ENCODE measurements at regions not wholly inside any gene's neighbourhood (a gene's known extent, or its start where the extent isn't known, plus 50 kb on each side); places are given as distances from the start of the nearest gene placed in this dataset.

DNA sequence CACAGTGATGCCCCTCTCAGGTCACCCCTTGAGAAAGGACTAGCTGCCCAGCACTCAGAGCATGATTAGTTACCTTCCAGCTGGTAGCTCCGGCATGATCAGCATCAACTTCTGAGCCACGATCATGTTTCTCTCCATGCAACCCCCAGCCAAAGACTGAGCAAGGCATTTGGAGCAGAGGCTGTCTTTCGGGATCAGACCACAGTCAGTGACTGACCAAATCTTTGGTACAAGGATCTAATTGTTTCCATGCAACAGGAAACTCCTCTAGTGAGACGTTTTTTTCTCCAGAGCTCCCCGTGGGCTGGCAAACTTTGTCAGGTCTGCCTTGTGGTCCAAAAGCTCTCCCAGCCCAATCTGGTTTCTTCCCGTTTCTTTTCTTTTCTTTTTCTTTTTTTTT, 244.3 kb downstream of the METTL4 start:
- Histone ChIP-seq H3K4me1 (no peaks in the 10 kb centered on the region), H3K27ac (no peak overlapping the region), H3K9me3 (no peaks in the 10 kb centered on the region), H3K4me3 (no peak overlapping the region), H3K36me3 (no peaks in the 10 kb centered on the region), H3K27me3 (no peaks in the 10 kb centered on the region)
- no peak for ATAC-seq
- intact Hi-C loops (cut with DNase I): no loop called here
- DNase-seq: no peak
- WGBS (ENCODE audit: insufficient coverage, low coverage, low lambda C conversion rate, missing lambda C conversion rate): 57% methylated on average over 6 of the region's 6 CpGs
- TF ChIP-seq POLR2A (IDR thresholded peaks at IDR 0.05): no peak
- TF ChIP-seq, protein P1, sequence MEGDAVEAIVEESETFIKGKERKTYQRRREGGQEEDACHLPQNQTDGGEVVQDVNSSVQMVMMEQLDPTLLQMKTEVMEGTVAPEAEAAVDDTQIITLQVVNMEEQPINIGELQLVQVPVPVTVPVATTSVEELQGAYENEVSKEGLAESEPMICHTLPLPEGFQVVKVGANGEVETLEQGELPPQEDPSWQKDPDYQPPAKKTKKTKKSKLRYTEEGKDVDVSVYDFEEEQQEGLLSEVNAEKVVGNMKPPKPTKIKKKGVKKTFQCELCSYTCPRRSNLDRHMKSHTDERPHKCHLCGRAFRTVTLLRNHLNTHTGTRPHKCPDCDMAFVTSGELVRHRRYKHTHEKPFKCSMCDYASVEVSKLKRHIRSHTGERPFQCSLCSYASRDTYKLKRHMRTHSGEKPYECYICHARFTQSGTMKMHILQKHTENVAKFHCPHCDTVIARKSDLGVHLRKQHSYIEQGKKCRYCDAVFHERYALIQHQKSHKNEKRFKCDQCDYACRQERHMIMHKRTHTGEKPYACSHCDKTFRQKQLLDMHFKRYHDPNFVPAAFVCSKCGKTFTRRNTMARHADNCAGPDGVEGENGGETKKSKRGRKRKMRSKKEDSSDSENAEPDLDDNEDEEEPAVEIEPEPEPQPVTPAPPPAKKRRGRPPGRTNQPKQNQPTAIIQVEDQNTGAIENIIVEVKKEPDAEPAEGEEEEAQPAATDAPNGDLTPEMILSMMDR (IDR thresholded peaks at IDR 0.05): no peak

DNA sequence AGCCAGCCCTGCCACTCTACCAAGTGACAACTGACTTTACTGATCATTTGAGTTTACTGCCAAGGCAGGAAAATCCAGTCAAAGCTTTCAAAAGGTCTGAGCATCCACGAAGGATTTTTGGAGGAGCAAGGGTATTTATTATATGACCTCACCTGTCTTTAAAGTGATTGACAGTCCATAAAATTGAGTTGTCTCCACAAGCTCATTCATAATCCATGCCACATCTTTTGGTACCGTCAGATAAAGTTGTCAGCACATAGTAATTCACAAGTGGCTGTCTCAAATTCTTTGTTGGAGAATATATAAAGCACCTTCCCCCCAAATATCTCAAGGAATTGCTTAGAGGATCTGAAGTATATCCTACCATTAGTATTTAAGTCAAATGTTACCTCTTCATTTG, 240.5 kb downstream of the METTL4 start:
- ATAC-seq: no peak
- Histone ChIP-seq H3K27ac (no peak overlapping the region), H3K36me3 (no peaks in the 10 kb centered on the region), H3K27me3 (no peaks in the 10 kb centered on the region), H3K9me3 (no peaks in the 10 kb centered on the region), H3K4me3 (no peak overlapping the region), H3K4me1 (no peaks in the 10 kb centered on the region)
- 14% methylated on average over 2 of the region's 2 CpGs for WGBS (ENCODE audit: insufficient coverage, low coverage, low lambda C conversion rate, missing lambda C conversion rate)
- no peak for DNase-seq
- TF ChIP-seq, protein P1 (IDR thresholded peaks at IDR 0.05): no peak
- no peak for TF ChIP-seq POLR2A (IDR thresholded peaks at IDR 0.05)
- intact Hi-C loops (cut with DNase I): no loop called here

DNA sequence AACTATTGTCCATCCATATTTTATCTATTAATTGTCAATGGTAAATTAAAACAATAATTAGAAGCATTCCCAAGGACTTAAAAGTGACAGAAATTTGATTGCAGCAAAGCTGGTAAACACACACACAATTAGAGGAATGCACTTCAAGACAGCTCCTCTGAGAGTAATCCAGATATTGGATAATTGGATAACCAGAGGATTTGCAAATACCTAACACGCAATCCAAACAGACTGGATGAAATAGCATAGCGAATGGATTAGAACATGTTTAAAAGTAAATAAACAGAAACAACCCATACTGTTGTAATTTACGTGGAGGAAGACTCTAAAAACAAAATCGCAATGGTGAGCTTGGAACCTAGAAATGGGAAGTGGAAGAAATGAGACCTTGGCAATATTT, 239.8 kb downstream of the METTL4 start:
- WGBS (ENCODE audit: insufficient coverage, low coverage, low lambda C conversion rate, missing lambda C conversion rate): 47% methylated on average over 4 of the region's 4 CpGs
- H3K4me1 ChIP-seq: no peaks in the 10 kb centered on the region
- H3K4me3 ChIP-seq: no peak overlapping the region
- no peak overlapping the region for H3K27ac ChIP-seq
- no peak for TF ChIP-seq POLR2A (IDR thresholded peaks at IDR 0.05)
- TF ChIP-seq, protein P1 (IDR thresholded peaks at IDR 0.05): no peak
- H3K27me3 ChIP-seq: no peaks in the 10 kb centered on the region
- ATAC-seq (no peak), DNase-seq (no peak)
- no peaks in the 10 kb centered on the region for H3K9me3 ChIP-seq
- no peaks in the 10 kb centered on the region for H3K36me3 ChIP-seq
- intact Hi-C loops (cut with DNase I): no loop called here

DNA sequence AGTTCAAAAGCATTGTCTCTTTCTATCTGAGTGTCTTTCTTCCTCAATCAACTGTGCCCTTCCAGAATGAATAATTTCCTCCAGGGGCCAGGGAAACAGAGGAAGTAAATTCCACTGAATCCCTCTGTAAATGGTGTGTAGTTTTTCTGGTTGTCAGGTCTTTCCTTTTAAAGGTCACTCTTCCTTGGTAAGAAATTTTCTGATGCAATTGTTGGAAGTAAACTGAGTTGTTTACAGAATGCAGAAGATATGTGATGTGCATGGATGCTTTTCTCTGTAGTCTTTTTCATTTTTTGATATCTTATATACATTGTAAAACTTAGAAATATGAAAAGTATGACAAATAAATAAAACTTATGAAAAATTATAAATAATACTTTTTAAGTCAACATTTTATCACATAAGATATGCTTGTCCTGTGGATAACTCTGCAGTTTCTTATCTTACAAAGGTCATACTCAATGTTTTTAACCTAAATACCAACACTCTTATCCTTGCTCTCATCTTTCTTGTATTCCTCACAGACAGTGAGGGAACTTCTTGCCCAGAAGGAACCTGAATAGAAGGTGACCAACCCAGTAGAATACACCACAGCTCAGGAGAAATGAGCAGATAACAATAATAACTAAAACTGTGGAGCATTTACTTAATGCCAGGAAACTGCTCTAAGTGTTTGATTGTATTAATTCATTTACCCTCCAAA, 234.5 kb downstream of the METTL4 start:
- intact Hi-C loops (cut with DNase I): no loop called here
- DNase-seq (no peak), ATAC-seq (no peak)
- no peaks in the 10 kb centered on the region for H3K36me3 ChIP-seq
- H3K4me1 ChIP-seq: no peaks in the 10 kb centered on the region
- no peak overlapping the region for H3K4me3 ChIP-seq
- no peak overlapping the region for H3K27ac ChIP-seq
- H3K9me3 ChIP-seq: no peaks in the 10 kb centered on the region
- TF ChIP-seq POLR2A (IDR thresholded peaks at IDR 0.05): no peak
- no peaks in the 10 kb centered on the region for H3K27me3 ChIP-seq

DNA sequence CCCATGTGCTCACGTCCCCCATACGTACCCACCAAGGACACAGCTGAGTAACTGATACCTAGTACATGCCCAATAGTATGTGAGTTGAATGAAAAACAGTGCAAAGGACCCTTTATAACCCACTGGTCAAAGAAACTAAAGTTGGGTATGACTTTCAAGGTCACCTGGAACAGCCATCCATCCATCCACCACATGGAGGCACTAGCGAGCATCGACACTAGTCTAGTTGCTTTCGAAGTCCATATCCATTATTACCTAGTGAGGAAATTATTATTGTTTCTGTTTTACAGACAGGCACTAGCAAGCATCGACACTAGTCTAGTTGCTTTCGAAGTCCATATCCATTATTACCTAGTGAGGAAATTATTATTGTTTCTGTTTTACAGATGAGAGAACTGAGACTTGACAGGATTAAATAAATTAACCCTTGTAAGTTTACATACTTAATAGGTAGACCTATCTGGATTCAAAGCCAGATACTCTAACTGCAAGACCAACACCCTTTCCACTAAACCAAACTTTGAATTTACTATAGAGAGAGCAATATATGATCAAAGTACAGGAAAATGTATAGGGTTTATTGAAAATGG, 233.7 kb downstream of the METTL4 start:
- TF ChIP-seq POLR2A (IDR thresholded peaks at IDR 0.05): no peak
- TF ChIP-seq, protein P1 (IDR thresholded peaks at IDR 0.05): peak; percentile 27 to 58 (median 31)
- Histone ChIP-seq H3K36me3 (no peaks in the 10 kb centered on the region), H3K27me3 (no peaks in the 10 kb centered on the region), H3K9me3 (no peaks in the 10 kb centered on the region), H3K4me1 (no peaks in the 10 kb centered on the region), H3K4me3 (no peak overlapping the region), H3K27ac (no peak overlapping the region)
- 34% methylated on average over 7 of the region's 7 CpGs for WGBS (ENCODE audit: insufficient coverage, low coverage, low lambda C conversion rate, missing lambda C conversion rate)
- peak in 1 of 3 donors; percentile 48 for DNase-seq
- intact Hi-C loops (cut with DNase I): no loop called here
- ATAC-seq: peak in 3 of 4 donors; percentile 39 to 75 (median 40)

All from right lobe of liver (tissue), 6 donors.